Transverse colon (tissue), 4 donors: ENCODE measurements at regions not wholly inside any gene's neighbourhood (a gene's known extent, or its start where the extent isn't known, plus 50 kb on each side); places are given as distances from the start of the nearest gene placed in this dataset.

Experiments used
- DNase-seq: peaks from one replicate; pipeline ENCODE4 v3.0.0-alpha.2; 2019
- H3K27ac ChIP-seq, 4 donors: fragments of 200-600 bp; sonication (generic); 2 replicates each; pipeline ENCODE4 v1.5.1; 2016 to 2018; ENCODE audit warnings: inconsistent platforms in 4 of 4
- H3K27me3 ChIP-seq: fragments of 200-600 bp; sonication (generic); 2 replicates; pipeline ENCODE4 v1.5.1; 2017; ENCODE audit warnings: inconsistent platforms
- H3K36me3 ChIP-seq, 4 donors: fragments of 200-600 bp; sonication (generic); 2 replicates each; pipeline ENCODE4 v1.5.1; 2017 to 2019; ENCODE audit warnings: inconsistent platforms in 4 of 4
- H3K4me1 ChIP-seq, 4 donors: fragments of 200-600 bp; sonication (generic); 2 replicates each; pipeline ENCODE4 v1.5.1; 2017 to 2020; ENCODE audit warnings: inconsistent platforms in 4 of 4
- H3K4me3 ChIP-seq, 4 donors: fragments of 200-600 bp; sonication (generic); 1 replicate in 1 of 4; 2 replicates in 3 of 4; pipeline versions ENCODE4 v1.5.1 to v1.6.1; 2017 to 2019; ENCODE audit warnings: inconsistent platforms in 4 of 4
- H3K9me3 ChIP-seq, 2 donors: fragments of 200-600 bp; sonication (generic); 2 replicates each; pipeline ENCODE4 v1.5.1; 2017 to 2019; ENCODE audit warnings: inconsistent platforms in 2 of 2
- EP300 ChIP-seq: sonication (generic); formaldehyde crosslinking; IDR thresholded peaks from one replicate; pipeline ENCODE4 v1.6.1; 2017; ENCODE audit warnings: antibody characterized with exemption, low read depth
- POLR2A ChIP-seq: fragments of 450-650 bp; IDR thresholded peaks from one replicate; pipeline ENCODE4 v1.6.1; 2016; ENCODE audit warnings: antibody characterized with exemption, mild to moderate bottlenecking, moderate library complexity
- POLR2AphosphoS5 ChIP-seq, 3 donors: sonication (generic); formaldehyde crosslinking; IDR thresholded peaks; one replicate each; pipeline ENCODE4 v1.6.1; 2016; ENCODE audit warnings: antibody characterized with exemption in 3 of 3
- whole genome bisulfite sequencing, 2 donors: methylation state at CpG; one replicate each; pipeline ENCODE4 v1.1.5; 2018; ENCODE audit warnings: low coverage in 1 of 2; 5-methylcytosine and 5-hydroxymethylcytosine counted together
- in situ Hi-C, 4 donors: fragments of 200-750 bp; cut with MboI; loops; one replicate each; pipeline versions ENCODE4 v1.15.0 to v1.15.1; 2017; ENCODE audit warnings: low sequenced_read_pairs in 3 of 4, low pct_ligation_motif_present in 1 of 4, low pct_unique_long_range_greater_than_20kb in 1 of 4
- intact Hi-C: fragments of 100-400 bp; cut with DNase I; formaldehyde crosslinking; loops from one replicate; pipeline ENCODE4 v1.15.1; 2023; ENCODE audit warnings: low total_unique reads
- TF ChIP-seq, protein P1 (sequence below), 5 experiments: fragments of 200-600 bp in 3 of 5; fragments of 450-650 bp in 2 of 5; sonication (generic) in 3 of 5; IDR thresholded peaks; 1 replicate in 2 of 5; 2 replicates in 3 of 5; pipeline ENCODE4 v1.5.1; 2016 to 2017; ENCODE audit warnings: antibody characterized with exemption in 5 of 5, inconsistent platforms in 3 of 5, mild to moderate bottlenecking in 2 of 5, moderate library complexity in 1 of 5

DNA sequence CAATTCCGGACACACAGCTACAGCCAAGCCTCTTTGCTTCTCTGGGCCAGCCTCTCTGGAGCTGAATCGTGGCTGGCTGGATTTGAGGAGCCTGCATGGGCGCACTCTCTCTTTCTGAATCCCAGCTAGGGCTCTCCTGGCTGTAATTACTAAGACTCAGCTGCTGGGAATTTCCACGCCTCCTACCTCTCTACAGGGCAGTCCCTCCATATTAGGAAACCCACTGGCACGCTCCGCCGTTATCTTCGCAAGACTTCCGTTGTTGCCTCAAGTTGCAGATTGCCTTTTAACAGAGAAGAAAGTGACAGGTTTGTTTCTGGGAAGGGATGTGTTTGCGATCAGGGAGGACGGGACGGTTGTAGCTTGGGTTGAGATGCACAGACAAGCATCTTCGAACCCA is 188.4 kb upstream of the NLRP1 start:
- intact Hi-C loops = no loop called here

DNA sequence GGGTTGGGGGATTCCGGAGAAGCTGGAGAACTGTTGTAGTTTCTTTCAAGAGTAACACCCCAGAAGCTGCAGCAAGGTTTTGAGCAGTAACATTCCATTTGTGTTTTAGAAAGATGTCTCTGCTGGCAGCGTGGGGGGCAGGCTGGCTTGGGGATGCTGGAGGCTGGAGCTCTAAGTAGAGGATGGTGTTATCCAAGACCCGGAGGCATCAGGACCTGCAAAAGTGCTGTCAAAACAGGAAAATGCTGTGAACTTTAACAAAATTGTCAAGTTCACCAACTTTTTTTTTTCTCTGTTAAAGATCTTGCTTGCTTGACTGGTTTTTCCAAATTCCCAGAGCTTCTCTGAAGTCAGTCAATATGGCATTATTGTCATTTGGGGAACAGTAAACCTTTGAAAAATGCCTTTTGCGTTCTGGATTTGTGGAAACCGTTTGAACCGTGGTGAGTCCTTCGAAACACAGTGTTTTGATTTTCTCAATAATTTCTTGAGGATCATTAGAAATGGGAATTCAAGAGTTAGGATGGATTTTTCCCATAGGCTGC is 189.6 kb upstream of the NLRP1 start:
- WGBS, 2 donors = 56 to 70% methylated on average over 5 to 7 of the region's 7 CpGs
- in situ Hi-C loops = no loop called here
- intact Hi-C loops = no loop called here

More for the DNA sequence above, 188.4 kb upstream of the NLRP1 start:
- Histone ChIP-seq H3K36me3 (no peaks in the 10 kb centered on the region), H3K27ac (no peak overlapping the region), H3K4me3 (no peak overlapping the region), H3K27me3 (peaks cover 29% of the 10 kb centered on the region), H3K9me3 (no peaks in the 10 kb centered on the region), H3K4me1 (no peaks in the 10 kb centered on the region)
- no peak for TF ChIP-seq EP300
- TF ChIP-seq POLR2A = no peak
- TF ChIP-seq, protein P1, sequence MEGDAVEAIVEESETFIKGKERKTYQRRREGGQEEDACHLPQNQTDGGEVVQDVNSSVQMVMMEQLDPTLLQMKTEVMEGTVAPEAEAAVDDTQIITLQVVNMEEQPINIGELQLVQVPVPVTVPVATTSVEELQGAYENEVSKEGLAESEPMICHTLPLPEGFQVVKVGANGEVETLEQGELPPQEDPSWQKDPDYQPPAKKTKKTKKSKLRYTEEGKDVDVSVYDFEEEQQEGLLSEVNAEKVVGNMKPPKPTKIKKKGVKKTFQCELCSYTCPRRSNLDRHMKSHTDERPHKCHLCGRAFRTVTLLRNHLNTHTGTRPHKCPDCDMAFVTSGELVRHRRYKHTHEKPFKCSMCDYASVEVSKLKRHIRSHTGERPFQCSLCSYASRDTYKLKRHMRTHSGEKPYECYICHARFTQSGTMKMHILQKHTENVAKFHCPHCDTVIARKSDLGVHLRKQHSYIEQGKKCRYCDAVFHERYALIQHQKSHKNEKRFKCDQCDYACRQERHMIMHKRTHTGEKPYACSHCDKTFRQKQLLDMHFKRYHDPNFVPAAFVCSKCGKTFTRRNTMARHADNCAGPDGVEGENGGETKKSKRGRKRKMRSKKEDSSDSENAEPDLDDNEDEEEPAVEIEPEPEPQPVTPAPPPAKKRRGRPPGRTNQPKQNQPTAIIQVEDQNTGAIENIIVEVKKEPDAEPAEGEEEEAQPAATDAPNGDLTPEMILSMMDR (IDR thresholded peaks at IDR 0.05) = no peak
- TF ChIP-seq POLR2AphosphoS5 (IDR thresholded peaks at IDR 0.05) = no peak
- 77% methylated on average over 13 of the region's 13 CpGs; no CpG with 5 or more reads in 1 of the 2 donors for WGBS, 2 donors
- in situ Hi-C loops = no loop called here
- no peak for DNase-seq

DNA sequence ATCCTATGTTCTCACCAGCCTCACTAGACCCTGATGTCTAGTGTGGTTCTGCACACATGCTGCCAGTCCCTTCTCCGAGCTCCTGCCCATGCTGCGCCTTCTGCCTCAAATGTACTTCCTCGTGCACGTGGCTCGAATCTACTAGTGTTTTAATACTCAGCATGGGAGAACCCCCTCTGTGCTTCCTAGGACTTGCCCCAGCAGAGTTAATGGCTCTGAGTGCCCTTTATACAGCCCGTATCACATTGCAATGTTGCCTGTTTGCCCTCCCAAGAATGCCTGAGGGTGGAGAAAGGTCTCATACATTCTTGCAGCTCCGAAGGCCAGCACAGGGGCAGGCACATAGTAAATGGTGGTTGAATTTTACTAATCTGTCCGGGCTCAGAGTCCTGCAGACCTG is 190.8 kb upstream of the NLRP1 start:
- H3K4me3 ChIP-seq = no peak overlapping the region
- H3K27me3 ChIP-seq = peaks cover 20% of the 10 kb centered on the region
- H3K27ac ChIP-seq = no peak overlapping the region
- TF ChIP-seq, protein P1 (IDR thresholded peaks at IDR 0.05) = no peak
- no peak for TF ChIP-seq POLR2AphosphoS5 (IDR thresholded peaks at IDR 0.05)
- in situ Hi-C loops = no loop called here
- WGBS, 2 donors = 58% methylated on average over 8 of the region's 8 CpGs; no CpG with 5 or more reads in 1 of the 2 donors
- intact Hi-C loops = no loop called here
- no peak for DNase-seq
- no peaks in the 10 kb centered on the region for H3K36me3 ChIP-seq
- H3K9me3 ChIP-seq = no peaks in the 10 kb centered on the region
- no peaks in the 10 kb centered on the region for H3K4me1 ChIP-seq

More for the DNA sequence above, 189.6 kb upstream of the NLRP1 start:
- Histone ChIP-seq H3K27me3 (peaks cover 29% of the 10 kb centered on the region), H3K4me1 (no peaks in the 10 kb centered on the region), H3K9me3 (no peaks in the 10 kb centered on the region), H3K27ac (no peak overlapping the region), H3K36me3 (no peaks in the 10 kb centered on the region), H3K4me3 (no peak overlapping the region)
- DNase-seq = no peak
- TF ChIP-seq, protein P1 (IDR thresholded peaks at IDR 0.05) = no peak
- TF ChIP-seq POLR2AphosphoS5 (IDR thresholded peaks at IDR 0.05) (no peak), EP300 (no peak), POLR2A (no peak)

DNA sequence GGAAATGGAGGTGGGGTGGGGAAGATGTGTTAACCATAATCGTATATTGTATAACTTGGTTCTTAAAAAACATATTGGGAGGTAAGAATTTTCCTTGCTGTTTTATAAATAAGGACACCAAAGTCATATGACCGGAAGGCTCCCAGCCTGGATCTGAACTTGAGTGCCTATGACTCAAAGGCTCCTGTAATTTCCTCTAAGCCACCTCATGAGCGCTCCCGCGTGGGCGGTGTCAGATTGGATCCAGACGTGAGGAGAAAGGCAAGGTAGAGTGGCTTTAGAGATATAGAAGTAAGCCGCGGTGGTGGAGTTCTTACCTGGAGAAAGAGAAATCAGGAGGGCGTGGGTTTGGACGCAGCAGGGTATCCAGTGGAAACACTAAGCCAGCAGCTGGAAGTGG is 196.2 kb upstream of the NLRP1 start:
- no peaks in the 10 kb centered on the region for H3K36me3 ChIP-seq
- in situ Hi-C loops = no loop called here
- no peaks in the 10 kb centered on the region for H3K9me3 ChIP-seq
- H3K4me1 ChIP-seq = no peaks in the 10 kb centered on the region
- TF ChIP-seq EP300 = no peak
- no peak for TF ChIP-seq POLR2AphosphoS5 (IDR thresholded peaks at IDR 0.05)
- TF ChIP-seq, protein P1 (IDR thresholded peaks at IDR 0.05) = no peak
- no peak for TF ChIP-seq POLR2A
- no peaks in the 10 kb centered on the region for H3K27me3 ChIP-seq
- intact Hi-C loops = no loop called here
- H3K4me3 ChIP-seq = no peak overlapping the region
- WGBS, 2 donors = 77 to 85% methylated on average over 8 to 11 of the region's 11 CpGs
- no peak for DNase-seq
- no peak overlapping the region for H3K27ac ChIP-seq
